Ishikawa (cell line): ENCODE measurements at regions not wholly inside any gene's neighbourhood (a gene's known extent, or its start where the extent isn't known, plus 50 kb on each side); places are given as distances from the start of the nearest gene placed in this dataset.

Experiments
- EGR1 ChIP-seq: IDR thresholded peaks from 2 replicates; pipeline ENCODE4 v1.6.1; 2012
- EP300 ChIP-seq: IDR thresholded peaks from 2 replicates; pipeline ENCODE4 v1.6.1; 2012; ENCODE audit warnings: borderline replicate concordance
- REST ChIP-seq: IDR thresholded peaks from 2 replicates; pipeline ENCODE4 v1.6.1; 2012; ENCODE audit warnings: low read depth, mild to moderate bottlenecking
- TAF1 ChIP-seq: IDR thresholded peaks from 2 replicates; pipeline ENCODE4 v1.6.1; 2012; ENCODE audit warnings: low read depth, mild to moderate bottlenecking
- TEAD4 ChIP-seq: IDR thresholded peaks from 2 replicates; pipeline ENCODE4 v1.6.1; 2012
- YY1 ChIP-seq: IDR thresholded peaks from 2 replicates; pipeline ENCODE4 v1.6.1; 2012; ENCODE audit warnings: low read depth

GRCh38 chr7:115319541-115319940, 397.6 kb downstream of the MDFIC start:
- no peak for TF ChIP-seq REST
- no peak for TF ChIP-seq EGR1
- TF ChIP-seq EP300, result no peak
- TF ChIP-seq TEAD4, result no peak
- TF ChIP-seq TAF1, result no peak
- TF ChIP-seq YY1, result no peak
